GM18508 (cell line): ENCODE measurements at regions not wholly inside any gene's neighbourhood (a gene's known extent, or its start where the extent isn't known, plus 50 kb on each side); places are given as distances from the start of the nearest gene placed in this dataset.

Experiments used
- ATAC-seq: cut with Tn5 transposase; IDR thresholded peaks from one replicate; pipeline ENCODE4 v1.9.1; 2021; ENCODE audit warnings: moderate number of reproducible peaks; ENCODE audit not compliant: insufficient read depth, unreplicated experiment

GRCh38 chr11:105334025-105334714 is 194.6 kb upstream of the CARD18 start:
- no peak for ATAC-seq

- ATAC-seq, result no peak
Observed at GRCh38 chr11:105333153-105333552, 193.6 kb upstream of the CARD18 start.

- ATAC-seq, result no peak
Observed at GRCh38 chr11:105332171-105332570, 192.6 kb upstream of the CARD18 start.

GRCh38 chr11:105328061-105328460 is 188.5 kb upstream of the CARD18 start:
- ATAC-seq, result no peak

GRCh38 chr11:105324156-105324555 is 184.6 kb upstream of the CARD18 start:
- no peak for ATAC-seq

- no peak for ATAC-seq
Observed at GRCh38 chr11:105321696-105322095, 182.1 kb upstream of the CARD18 start.

- no peak for ATAC-seq
Observed at GRCh38 chr11:105315287-105315686, 175.7 kb upstream of the CARD18 start.

GRCh38 chr11:105312266-105312665 is 172.7 kb upstream of the CARD18 start:
- no peak for ATAC-seq

- no peak for ATAC-seq
Observed at GRCh38 chr11:105298630-105299029, 159.1 kb upstream of the CARD18 start.

- ATAC-seq, result no peak
Observed at GRCh38 chr11:105298174-105298573, 158.6 kb upstream of the CARD18 start.

GRCh38 chr11:105297463-105297862 is 157.9 kb upstream of the CARD18 start:
- no peak for ATAC-seq

- no peak for ATAC-seq
Observed at GRCh38 chr11:105296806-105297205, 157.2 kb upstream of the CARD18 start.

- no peak for ATAC-seq
Observed at GRCh38 chr11:105296386-105296785, 156.8 kb upstream of the CARD18 start.

GRCh38 chr11:105282658-105283057 is 143.1 kb upstream of the CARD18 start:
- ATAC-seq, result no peak

- no peak for ATAC-seq
Observed at GRCh38 chr11:105274631-105275030, 135.1 kb upstream of the CARD18 start.

GRCh38 chr11:105273660-105274280 is 134.2 kb upstream of the CARD18 start:
- ATAC-seq, result no peak

- ATAC-seq, result no peak
Observed at GRCh38 chr11:105269862-105270261, 130.3 kb upstream of the CARD18 start.

GRCh38 chr11:105268404-105269062 is 129.0 kb upstream of the CARD18 start:
- no peak for ATAC-seq

- ATAC-seq, result no peak
Observed at GRCh38 chr11:105265845-105266244, 126.3 kb upstream of the CARD18 start.

- ATAC-seq, result no peak
Observed at GRCh38 chr11:105260976-105261375, 121.4 kb upstream of the CARD18 start.

GRCh38 chr11:105245781-105246315 is 106.3 kb upstream of the CARD18 start:
- ATAC-seq, result no peak
